K562 (cell line): ENCODE measurements at regions not wholly inside any gene's neighbourhood (a gene's known extent, or its start where the extent isn't known, plus 50 kb on each side); places are given as distances from the start of the nearest gene placed in this dataset.

Experiments
- CREM ChIP-seq: IDR thresholded peaks from 2 replicates; pipeline ENCODE4 v1.6.1; 2014; ENCODE audit warnings: antibody characterized with exemption, low read depth
- FOXK1 ChIP-seq: sonication (generic); formaldehyde crosslinking; IDR thresholded peaks from 2 replicates; pipeline ENCODE4 v1.8.0; 2022; ENCODE audit warnings: missing genetic modification reagents, mild to moderate bottlenecking, borderline replicate concordance
- LEF1 ChIP-seq: fragments of 450-650 bp; IDR thresholded peaks from 2 replicates; pipeline ENCODE4 v1.6.1; 2016; ENCODE audit warnings: mild to moderate bottlenecking
- NR2C1 ChIP-seq, 2 experiments: fragments of 450-650 bp; IDR thresholded peaks; 2 replicates each; pipeline ENCODE4 v1.6.1; 2017; ENCODE audit warnings: mild to moderate bottlenecking in 2 of 2, antibody characterized with exemption in 1 of 2, inconsistent platforms in 1 of 2, missing compliant biosample characterization in 1 of 2, missing genetic modification characterization in 1 of 2
- SIRT6 ChIP-seq: IDR thresholded peaks from one replicate; pipeline ENCODE4 v1.6.1; 2012; ENCODE audit warnings: low read depth, mild to moderate bottlenecking, control low read depth, inconsistent platforms, low read length, moderate library complexity
- SRSF1 ChIP-seq: fragments of 200-400 bp; formaldehyde crosslinking; IDR thresholded peaks from 2 replicates; pipeline ENCODE4 v1.6.1; 2017; ENCODE audit warnings: mild to moderate bottlenecking, low read depth, low read length, moderate library complexity
- TFAM ChIP-seq: fragments of 250-450 bp; sonication (Bioruptor Pico); conservative IDR thresholded peaks from 2 replicates; pipeline ENCODE4 v1.5.0; 2021; ENCODE audit warnings: mild to moderate bottlenecking, moderate library complexity
- U2AF1 ChIP-seq: fragments of 200-400 bp; formaldehyde crosslinking; optimal IDR thresholded peaks from 2 replicates; pipeline ENCODE3; 2017; ENCODE audit warnings: mild to moderate bottlenecking, low read depth, low read length, moderate library complexity
- ZKSCAN1 ChIP-seq: fragments of 150-350 bp; IDR thresholded peaks from 2 replicates; pipeline ENCODE4 v1.6.1; 2016; ENCODE audit warnings: low read depth, low read length
- ZNF408 ChIP-seq: fragments of 250-450 bp; sonication (Bioruptor Pico); IDR thresholded peaks from 2 replicates; pipeline ENCODE4 v1.4.0; 2020; ENCODE audit warnings: low read depth, mild to moderate bottlenecking, moderate library complexity
- TF ChIP-seq, protein P1 (sequence below): fragments of 450-650 bp; IDR thresholded peaks from 2 replicates; pipeline ENCODE4 v1.6.1; 2016; ENCODE audit warnings: low read depth
- TF ChIP-seq, protein P2 (sequence below): fragments of 150-350 bp; IDR thresholded peaks from 2 replicates; pipeline ENCODE4 v1.6.1; 2014; ENCODE audit warnings: low read depth, mild to moderate bottlenecking, low read length, borderline replicate concordance
- TF ChIP-seq, protein P3 (sequence below): sonication (generic); formaldehyde crosslinking; IDR thresholded peaks from 2 replicates; pipeline ENCODE4 v1.8.1; 2023; ENCODE audit warnings: mild to moderate bottlenecking, missing genetic modification reagents

DNA sequence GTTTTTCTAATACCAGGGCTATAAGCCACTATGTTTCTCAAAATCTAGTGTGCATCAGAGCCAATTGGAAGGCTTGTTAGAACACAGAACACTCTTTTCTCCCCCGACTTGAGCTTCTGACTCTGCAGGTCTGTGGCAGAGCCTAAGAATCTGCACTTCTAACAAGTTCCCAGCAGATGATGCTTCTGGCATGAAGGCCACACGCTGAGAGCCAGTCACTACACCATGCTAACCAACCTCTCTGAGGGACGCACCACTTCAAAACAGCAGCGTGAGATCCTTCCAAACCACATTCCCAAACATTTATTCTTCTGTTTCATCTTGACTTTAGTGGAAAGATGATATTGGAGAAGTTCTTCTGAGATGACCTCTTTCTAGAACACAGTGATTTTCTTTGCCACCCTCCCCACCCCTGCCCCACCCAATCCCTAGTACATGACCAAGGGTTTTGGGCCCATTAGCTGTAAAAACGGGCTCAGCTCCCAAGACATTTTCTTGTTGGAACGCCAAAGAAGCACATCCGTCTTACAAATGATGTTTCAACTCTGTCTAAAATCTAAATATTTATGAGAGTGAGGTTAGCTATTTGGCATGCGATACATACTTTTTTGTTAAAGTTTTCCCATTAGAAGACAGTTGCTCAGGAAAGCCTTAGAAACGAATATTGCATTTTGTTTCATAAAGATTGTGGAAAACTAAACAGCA lies 391.9 kb downstream of the TMEM182 start (continued):
- TF ChIP-seq, protein P1, sequence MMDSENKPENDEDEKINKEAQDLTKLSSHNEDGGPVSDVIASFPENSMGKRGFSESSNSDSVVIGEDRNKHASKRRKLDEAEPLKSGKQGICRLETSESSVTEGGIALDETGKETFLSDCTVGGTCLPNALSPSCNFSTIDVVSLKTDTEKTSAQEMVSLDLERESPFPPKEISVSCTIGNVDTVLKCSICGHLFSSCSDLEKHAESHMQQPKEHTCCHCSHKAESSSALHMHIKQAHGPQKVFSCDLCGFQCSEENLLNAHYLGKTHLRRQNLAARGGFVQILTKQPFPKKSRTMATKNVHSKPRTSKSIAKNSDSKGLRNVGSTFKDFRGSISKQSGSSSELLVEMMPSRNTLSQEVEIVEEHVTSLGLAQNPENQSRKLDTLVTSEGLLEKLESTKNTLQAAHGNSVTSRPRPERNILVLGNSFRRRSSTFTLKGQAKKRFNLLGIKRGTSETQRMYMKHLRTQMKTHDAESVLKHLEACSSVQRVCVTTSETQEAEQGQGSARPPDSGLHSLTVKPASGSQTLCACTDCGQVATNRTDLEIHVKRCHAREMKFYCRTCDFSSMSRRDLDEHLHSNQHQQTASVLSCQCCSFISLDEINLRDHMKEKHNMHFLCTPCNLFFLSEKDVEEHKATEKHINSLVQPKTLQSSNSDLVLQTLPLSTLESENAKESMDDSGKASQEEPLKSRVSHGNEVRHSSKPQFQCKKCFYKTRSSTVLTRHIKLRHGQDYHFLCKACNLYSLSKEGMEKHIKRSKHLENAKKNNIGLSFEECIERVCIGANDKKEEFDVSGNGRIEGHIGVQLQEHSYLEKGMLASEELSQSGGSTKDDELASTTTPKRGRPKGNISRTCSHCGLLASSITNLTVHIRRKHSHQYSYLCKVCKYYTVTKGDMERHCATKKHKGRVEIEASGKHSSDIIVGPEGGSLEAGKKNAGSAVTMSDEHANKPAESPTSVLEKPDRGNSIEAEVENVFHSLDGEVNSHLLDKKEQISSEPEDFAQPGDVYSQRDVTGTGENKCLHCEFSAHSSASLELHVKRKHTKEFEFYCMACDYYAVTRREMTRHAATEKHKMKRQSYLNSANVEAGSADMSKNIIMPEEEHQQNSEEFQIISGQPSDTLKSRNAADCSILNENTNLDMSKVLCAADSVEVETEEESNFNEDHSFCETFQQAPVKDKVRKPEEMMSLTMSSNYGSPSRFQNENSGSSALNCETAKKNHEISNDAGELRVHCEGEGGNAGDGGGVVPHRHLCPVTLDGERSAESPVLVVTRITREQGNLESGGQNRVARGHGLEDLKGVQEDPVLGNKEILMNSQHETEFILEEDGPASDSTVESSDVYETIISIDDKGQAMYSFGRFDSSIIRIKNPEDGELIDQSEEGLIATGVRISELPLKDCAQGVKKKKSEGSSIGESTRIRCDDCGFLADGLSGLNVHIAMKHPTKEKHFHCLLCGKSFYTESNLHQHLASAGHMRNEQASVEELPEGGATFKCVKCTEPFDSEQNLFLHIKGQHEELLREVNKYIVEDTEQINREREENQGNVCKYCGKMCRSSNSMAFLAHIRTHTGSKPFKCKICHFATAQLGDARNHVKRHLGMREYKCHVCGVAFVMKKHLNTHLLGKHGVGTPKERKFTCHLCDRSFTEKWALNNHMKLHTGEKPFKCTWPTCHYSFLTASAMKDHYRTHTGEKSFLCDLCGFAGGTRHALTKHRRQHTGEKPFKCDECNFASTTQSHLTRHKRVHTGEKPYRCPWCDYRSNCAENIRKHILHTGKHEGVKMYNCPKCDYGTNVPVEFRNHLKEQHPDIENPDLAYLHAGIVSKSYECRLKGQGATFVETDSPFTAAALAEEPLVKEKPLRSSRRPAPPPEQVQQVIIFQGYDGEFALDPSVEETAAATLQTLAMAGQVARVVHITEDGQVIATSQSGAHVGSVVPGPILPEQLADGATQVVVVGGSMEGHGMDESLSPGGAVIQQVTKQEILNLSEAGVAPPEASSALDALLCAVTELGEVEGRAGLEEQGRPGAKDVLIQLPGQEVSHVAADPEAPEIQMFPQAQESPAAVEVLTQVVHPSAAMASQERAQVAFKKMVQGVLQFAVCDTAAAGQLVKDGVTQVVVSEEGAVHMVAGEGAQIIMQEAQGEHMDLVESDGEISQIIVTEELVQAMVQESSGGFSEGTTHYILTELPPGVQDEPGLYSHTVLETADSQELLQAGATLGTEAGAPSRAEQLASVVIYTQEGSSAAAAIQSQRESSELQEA: no peak
- TF ChIP-seq CREM (no peak), FOXK1 (no peak), U2AF1 (no peak), SIRT6 (no peak), LEF1 (no peak), ZNF408 (CRISPR knock-in tag) (no peak), TFAM (CRISPR knock-in tag) (no peak), NR2C1 (IDR thresholded peaks at IDR 0.05) (no peak), NR2C1 (tag; IDR thresholded peaks at IDR 0.05) (no peak), ZKSCAN1 (no peak), SRSF1 (no peak)
- TF ChIP-seq, protein P2, sequence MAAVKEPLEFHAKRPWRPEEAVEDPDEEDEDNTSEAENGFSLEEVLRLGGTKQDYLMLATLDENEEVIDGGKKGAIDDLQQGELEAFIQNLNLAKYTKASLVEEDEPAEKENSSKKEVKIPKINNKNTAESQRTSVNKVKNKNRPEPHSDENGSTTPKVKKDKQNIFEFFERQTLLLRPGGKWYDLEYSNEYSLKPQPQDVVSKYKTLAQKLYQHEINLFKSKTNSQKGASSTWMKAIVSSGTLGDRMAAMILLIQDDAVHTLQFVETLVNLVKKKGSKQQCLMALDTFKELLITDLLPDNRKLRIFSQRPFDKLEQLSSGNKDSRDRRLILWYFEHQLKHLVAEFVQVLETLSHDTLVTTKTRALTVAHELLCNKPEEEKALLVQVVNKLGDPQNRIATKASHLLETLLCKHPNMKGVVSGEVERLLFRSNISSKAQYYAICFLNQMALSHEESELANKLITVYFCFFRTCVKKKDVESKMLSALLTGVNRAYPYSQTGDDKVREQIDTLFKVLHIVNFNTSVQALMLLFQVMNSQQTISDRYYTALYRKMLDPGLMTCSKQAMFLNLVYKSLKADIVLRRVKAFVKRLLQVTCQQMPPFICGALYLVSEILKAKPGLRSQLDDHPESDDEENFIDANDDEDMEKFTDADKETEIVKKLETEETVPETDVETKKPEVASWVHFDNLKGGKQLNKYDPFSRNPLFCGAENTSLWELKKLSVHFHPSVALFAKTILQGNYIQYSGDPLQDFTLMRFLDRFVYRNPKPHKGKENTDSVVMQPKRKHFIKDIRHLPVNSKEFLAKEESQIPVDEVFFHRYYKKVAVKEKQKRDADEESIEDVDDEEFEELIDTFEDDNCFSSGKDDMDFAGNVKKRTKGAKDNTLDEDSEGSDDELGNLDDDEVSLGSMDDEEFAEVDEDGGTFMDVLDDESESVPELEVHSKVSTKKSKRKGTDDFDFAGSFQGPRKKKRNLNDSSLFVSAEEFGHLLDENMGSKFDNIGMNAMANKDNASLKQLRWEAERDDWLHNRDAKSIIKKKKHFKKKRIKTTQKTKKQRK: no peak
- TF ChIP-seq, protein P3, sequence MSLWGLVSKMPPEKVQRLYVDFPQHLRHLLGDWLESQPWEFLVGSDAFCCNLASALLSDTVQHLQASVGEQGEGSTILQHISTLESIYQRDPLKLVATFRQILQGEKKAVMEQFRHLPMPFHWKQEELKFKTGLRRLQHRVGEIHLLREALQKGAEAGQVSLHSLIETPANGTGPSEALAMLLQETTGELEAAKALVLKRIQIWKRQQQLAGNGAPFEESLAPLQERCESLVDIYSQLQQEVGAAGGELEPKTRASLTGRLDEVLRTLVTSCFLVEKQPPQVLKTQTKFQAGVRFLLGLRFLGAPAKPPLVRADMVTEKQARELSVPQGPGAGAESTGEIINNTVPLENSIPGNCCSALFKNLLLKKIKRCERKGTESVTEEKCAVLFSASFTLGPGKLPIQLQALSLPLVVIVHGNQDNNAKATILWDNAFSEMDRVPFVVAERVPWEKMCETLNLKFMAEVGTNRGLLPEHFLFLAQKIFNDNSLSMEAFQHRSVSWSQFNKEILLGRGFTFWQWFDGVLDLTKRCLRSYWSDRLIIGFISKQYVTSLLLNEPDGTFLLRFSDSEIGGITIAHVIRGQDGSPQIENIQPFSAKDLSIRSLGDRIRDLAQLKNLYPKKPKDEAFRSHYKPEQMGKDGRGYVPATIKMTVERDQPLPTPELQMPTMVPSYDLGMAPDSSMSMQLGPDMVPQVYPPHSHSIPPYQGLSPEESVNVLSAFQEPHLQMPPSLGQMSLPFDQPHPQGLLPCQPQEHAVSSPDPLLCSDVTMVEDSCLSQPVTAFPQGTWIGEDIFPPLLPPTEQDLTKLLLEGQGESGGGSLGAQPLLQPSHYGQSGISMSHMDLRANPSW (CRISPR knock-in tag): no peak
